H1 (cell line): ENCODE measurements at regions not wholly inside any gene's neighbourhood (a gene's known extent, or its start where the extent isn't known, plus 50 kb on each side); places are given as distances from the start of the nearest gene placed in this dataset.

Experiments used
- CTCF ChIA-PET: fragments of 300-600 bp; sonication (Branson Sonifier 250); formaldehyde crosslinking; loops from one replicate; lab custom pipeline; 2021; ENCODE audit not compliant: partially characterized antibody; lab: Charles Lee
- POLR2A ChIA-PET: fragments of 300-600 bp; sonication (Branson Sonifier 250); formaldehyde crosslinking; loops from one replicate; lab custom pipeline; 2021; ENCODE audit warnings: inconsistent platforms; ENCODE audit not compliant: partially characterized antibody; lab: Charles Lee
- DNase-seq, 2 experiments: peaks; one replicate each; pipeline versions ENCODE4 v3.0.0 to v3.0.0-alpha.2; 2010 to 2022; ENCODE audit warnings: low spot score in 2 of 2, low read depth in 1 of 2, mixed read lengths in 1 of 2
- FAIRE-seq: peaks from 2 replicates; lab custom pipeline; 2011; peaks lifted over from hg19 to GRCh38; lab: Jason Lieb, UNC
- H2AFZ ChIP-seq: 2 replicates; pipeline ENCODE4 v1.8.1; 2012; ENCODE audit warnings: low read length, inconsistent platforms
- H2AK5ac ChIP-seq: 2 replicates; pipeline ENCODE4 v1.6.1; 2013; ENCODE audit warnings: low read depth, low read length
- H2BK120ac ChIP-seq: replicated peaks from 2 replicates; pipeline ENCODE3; 2013; ENCODE audit warnings: low read depth, low read length, inconsistent platforms
- H2BK12ac ChIP-seq: 2 replicates; pipeline ENCODE4 v1.6.1; 2013; ENCODE audit warnings: low read depth, low read length
- H2BK15ac ChIP-seq: 2 replicates; pipeline ENCODE4 v1.6.1; 2013; ENCODE audit warnings: low read length
- H2BK20ac ChIP-seq: 2 replicates; pipeline ENCODE4 v1.6.1; 2013; ENCODE audit warnings: low read length
- H2BK5ac ChIP-seq: 2 replicates; pipeline ENCODE4 v1.6.1; 2013; ENCODE audit warnings: low read depth, low read length
- H3K14ac ChIP-seq: 2 replicates; pipeline ENCODE4 v1.6.1; 2013; ENCODE audit warnings: inconsistent platforms; ENCODE audit not compliant: insufficient read length
- H3K18ac ChIP-seq: 2 replicates; pipeline ENCODE4 v1.6.1; 2013; ENCODE audit warnings: low read length; ENCODE audit errors: extremely low read depth
- H3K23ac ChIP-seq: 2 replicates; pipeline ENCODE4 v1.6.1; 2013; ENCODE audit warnings: inconsistent platforms; ENCODE audit not compliant: insufficient read length
- H3K23me2 ChIP-seq: 2 replicates; pipeline ENCODE4 v1.6.1; 2013; ENCODE audit warnings: low read depth, low read length
- H3K27ac ChIP-seq: 2 replicates; pipeline ENCODE4 v1.6.1; 2011; ENCODE audit warnings: low read depth, low read length, inconsistent platforms
- H3K27me3 ChIP-seq, 4 experiments: replicated peaks in 1 of 4; 1 replicate in 1 of 4; 2 replicates in 3 of 4; pipeline versions ENCODE4 v1.6.1 to v1.8.1; 2011 to 2013; ENCODE audit warnings: low read length in 3 of 4, mild to moderate bottlenecking in 3 of 4, inconsistent platforms in 2 of 4, mixed read lengths in 2 of 4, moderate library complexity in 1 of 4; ENCODE audit not compliant: control insufficient read depth in 3 of 4, insufficient read depth in 3 of 4; ENCODE audit errors: extremely low read depth in 1 of 4
- H3K36me3 ChIP-seq, 4 experiments: 2 replicates each; pipeline versions ENCODE4 v1.6.1 to v1.8.1; 2011 to 2013; ENCODE audit warnings: mild to moderate bottlenecking in 4 of 4, low read length in 3 of 4, moderate library complexity in 2 of 4, control low read depth in 1 of 4, inconsistent platforms in 1 of 4; ENCODE audit not compliant: insufficient read depth in 4 of 4, control insufficient read depth in 2 of 4
- H3K4ac ChIP-seq: replicated peaks from 2 replicates; pipeline ENCODE3; 2013; ENCODE audit warnings: low read length, low read depth, mixed read lengths, inconsistent platforms; ENCODE audit not compliant: insufficient read length
- H3K4me1 ChIP-seq, 4 experiments: replicated peaks in 1 of 4; 1 replicate in 1 of 4; 2 replicates in 3 of 4; pipeline versions ENCODE4 v1.6.1 to v1.8.1; 2011 to 2013; ENCODE audit warnings: low read length in 3 of 4, inconsistent platforms in 2 of 4, mixed read lengths in 1 of 4; ENCODE audit not compliant: insufficient read depth in 4 of 4, control insufficient read depth in 3 of 4
- H3K4me2 ChIP-seq, 2 experiments: 2 replicates each; pipeline versions ENCODE4 v1.6.1 to v1.8.1; 2011 to 2013; ENCODE audit warnings: low read depth in 2 of 2, low read length in 2 of 2, control low read depth in 1 of 2, inconsistent platforms in 1 of 2, mild to moderate bottlenecking in 1 of 2; ENCODE audit not compliant: insufficient read depth in 1 of 2
- H3K4me3 ChIP-seq, 4 experiments: fragments of 200-600, 300-600 bp in 1 of 4; sonication (generic), shearing (Covaris generic), sonication (Bioruptor Twin) in 1 of 4; 2 replicates each; pipeline versions ENCODE4 v1.5.1 to v1.8.1; 2011 to 2016; ENCODE audit warnings: low read length in 4 of 4, low read depth in 3 of 4, control low read depth in 2 of 4, inconsistent platforms in 2 of 4, mild to moderate bottlenecking in 2 of 4, mixed read lengths in 1 of 4, moderate library complexity in 1 of 4; ENCODE audit not compliant: insufficient read depth in 2 of 4; ENCODE audit errors: extremely low read depth in 1 of 4
- H3K56ac ChIP-seq: replicated peaks from 2 replicates; pipeline ENCODE3; 2013; ENCODE audit warnings: low read depth, mild to moderate bottlenecking, mixed read lengths, low read length, inconsistent platforms; ENCODE audit not compliant: insufficient read length
- H3K79me1 ChIP-seq: 2 replicates; pipeline ENCODE4 v1.6.1; 2013; ENCODE audit warnings: low read depth, low read length, control low read depth
- H3K79me2 ChIP-seq, 2 experiments: 2 replicates each; pipeline versions ENCODE4 v1.6.1 to v1.8.1; 2012 to 2013; ENCODE audit warnings: low read length in 2 of 2, mild to moderate bottlenecking in 2 of 2, inconsistent platforms in 1 of 2; ENCODE audit not compliant: insufficient read depth in 2 of 2, control insufficient read depth in 1 of 2
- H3K9ac ChIP-seq, 4 experiments: replicated peaks in 1 of 4; 1 replicate in 1 of 4; 2 replicates in 3 of 4; pipeline versions ENCODE4 v1.6.1 to v1.8.1; 2011 to 2013; ENCODE audit warnings: low read depth in 3 of 4, low read length in 3 of 4, control low read depth in 2 of 4, mild to moderate bottlenecking in 2 of 4, moderate library complexity in 2 of 4, inconsistent platforms in 1 of 4; ENCODE audit errors: extremely low read depth in 1 of 4
- H3K9me3 ChIP-seq, 2 experiments: 2 replicates each; pipeline versions ENCODE4 v1.6.1 to v1.8.1; 2012 to 2013; ENCODE audit warnings: mild to moderate bottlenecking in 2 of 2, moderate library complexity in 2 of 2, control low read depth in 1 of 2, inconsistent platforms in 1 of 2, low read depth in 1 of 2, low read length in 1 of 2, mixed read lengths in 1 of 2; ENCODE audit not compliant: insufficient read depth in 2 of 2
- H4K20me1 ChIP-seq, 2 experiments: replicated peaks in 1 of 2; 2 replicates each; pipeline versions ENCODE3 to v1.8.1; 2011 to 2013; ENCODE audit warnings: inconsistent platforms in 2 of 2, low read length in 2 of 2, mild to moderate bottlenecking in 1 of 2; ENCODE audit not compliant: insufficient read depth in 2 of 2, control insufficient read depth in 1 of 2
- H4K5ac ChIP-seq: 2 replicates; pipeline ENCODE4 v1.6.1; 2013; ENCODE audit warnings: low read length, low read depth, mixed read lengths, inconsistent platforms; ENCODE audit not compliant: insufficient read length
- H4K8ac ChIP-seq: 2 replicates; pipeline ENCODE4 v1.8.0; 2013; ENCODE audit warnings: mild to moderate bottlenecking, moderate library complexity, low read length, inconsistent platforms; ENCODE audit not compliant: insufficient read depth; ENCODE audit errors: extremely low read depth
- H4K91ac ChIP-seq: replicated peaks from 2 replicates; pipeline ENCODE3; 2013; ENCODE audit warnings: low read length, mixed read lengths, inconsistent platforms; ENCODE audit not compliant: insufficient read length
- CBX5 ChIP-seq: fragments of 300-800, 300-1000 bp; sonication (generic); IDR thresholded peaks from 2 replicates; pipeline ENCODE4 v1.7.1; 2016; ENCODE audit warnings: antibody characterized with exemption, low read length, low read depth
- CHD1 ChIP-seq: IDR thresholded peaks from 2 replicates; pipeline ENCODE4 v1.6.1; 2012; ENCODE audit warnings: low read depth, low read length, improper control_type of control experiment
- CHD2 ChIP-seq: IDR thresholded peaks from 2 replicates; pipeline ENCODE4 v1.6.1; 2012; ENCODE audit warnings: low read length, improper control_type of control experiment
- FOSL1 ChIP-seq: IDR thresholded peaks from 2 replicates; pipeline ENCODE4 v1.6.1; 2011; ENCODE audit warnings: mild to moderate bottlenecking, low read depth, low read length, moderate library complexity; ENCODE audit not compliant: insufficient read depth
- GABPA ChIP-seq: IDR thresholded peaks from 2 replicates; pipeline ENCODE4 v1.6.1; 2011; ENCODE audit warnings: mild to moderate bottlenecking, low read length, moderate library complexity, borderline replicate concordance; ENCODE audit not compliant: insufficient read depth
- HDAC6 ChIP-seq: IDR thresholded peaks from one replicate; pipeline ENCODE4 v1.7.1; 2012; ENCODE audit warnings: low read depth, mild to moderate bottlenecking, inconsistent platforms, low read length, moderate library complexity
- RAD21 ChIP-seq, 2 experiments: IDR thresholded peaks in 1 of 2; conservative IDR thresholded peaks in 1 of 2; 2 replicates each; pipeline ENCODE4 v1.6.1; 2011; ENCODE audit warnings: low read depth in 2 of 2, low read length in 2 of 2, improper control_type of control experiment in 1 of 2, inconsistent platforms in 1 of 2, mild to moderate bottlenecking in 1 of 2, moderate library complexity in 1 of 2
- RNF2 ChIP-seq: fragments of 200-900, 300-1000 bp; sonication (generic); IDR thresholded peaks from 2 replicates; pipeline ENCODE4 v1.7.1; 2016; ENCODE audit warnings: borderline replicate concordance, low read depth, mild to moderate bottlenecking, antibody characterized with exemption, low read length; ENCODE audit not compliant: poor library complexity, severe bottlenecking; ENCODE audit errors: missing control alignments
- RXRA ChIP-seq: IDR thresholded peaks from 2 replicates; pipeline ENCODE4 v1.6.1; 2011; ENCODE audit warnings: low read depth, mild to moderate bottlenecking, low read length, moderate library complexity; ENCODE audit not compliant: insufficient read depth
- SAP30 ChIP-seq: fragments of 300-600 bp; sonication (generic); IDR thresholded peaks from 2 replicates; pipeline ENCODE4 v1.7.1; 2012; ENCODE audit warnings: low read length, moderate library complexity, mild to moderate bottlenecking, inconsistent platforms; ENCODE audit not compliant: insufficient read depth, insufficient replicate concordance
- SIRT6 ChIP-seq: IDR thresholded peaks from one replicate; pipeline ENCODE4 v1.7.1; 2012; ENCODE audit warnings: low read length, inconsistent platforms
- SIX5 ChIP-seq: IDR thresholded peaks from 2 replicates; pipeline ENCODE4 v1.6.1; 2011; ENCODE audit warnings: mild to moderate bottlenecking, low read depth, low read length
- TAF1 ChIP-seq: IDR thresholded peaks from 2 replicates; pipeline ENCODE4 v1.6.1; 2011; ENCODE audit warnings: mild to moderate bottlenecking, low read depth, low read length
- WGBS, 2 experiments: shearing (Covaris generic) in 1 of 2; methylation state at CpG; one replicate each; pipeline versions ENCODE4 v1.1.6 to v1.1.7; 2013 to 2015; ENCODE audit warnings: low lambda C conversion rate in 2 of 2, mixed read lengths in 2 of 2, inconsistent platforms in 1 of 2, low coverage in 1 of 2, missing lambda C conversion rate in 1 of 2; ENCODE audit not compliant: insufficient replicate concordance in 2 of 2, insufficient coverage in 1 of 2, insufficient read length in 1 of 2; ENCODE audit errors: extremely low coverage in 1 of 2, missing lambda C conversion rate in 1 of 2; 5-methylcytosine and 5-hydroxymethylcytosine counted together
- TF ChIP-seq, protein P1 (sequence below): IDR thresholded peaks from 2 replicates; pipeline ENCODE4 v1.6.1; 2012; ENCODE audit warnings: inconsistent platforms

- Histone ChIP-seq H2BK15ac (no peak overlapping the region), H2AFZ (no peak overlapping the region), H3K9me3 (no peaks in the 10 kb centered on the region), H2BK120ac (no peak overlapping the region), H4K20me1 (no peaks in the 10 kb centered on the region), H3K56ac (no peak overlapping the region), H3K18ac (no peak overlapping the region), H3K4me1 (no peaks in the 10 kb centered on the region), H3K4ac (no peak overlapping the region), H4K5ac (no peak overlapping the region), H3K4me3 (no peak overlapping the region), H3K27ac (no peak overlapping the region), H2BK12ac (no peak overlapping the region), H2BK20ac (no peak overlapping the region), H3K79me1 (no peaks in the 10 kb centered on the region), H3K36me3 (no peaks in the 10 kb centered on the region), H4K8ac (no peak overlapping the region), H3K23me2 (no peaks in the 10 kb centered on the region; the same call in 1 of the 2 replicates), H3K14ac (no peak overlapping the region), H3K23ac (no peak overlapping the region), H2BK5ac (no peak overlapping the region), H3K4me2 (no peak overlapping the region), H3K27me3 (no peaks in the 10 kb centered on the region), H3K79me2 (no peaks in the 10 kb centered on the region), H2AK5ac (no peak overlapping the region), H4K91ac (no peak overlapping the region), H3K9ac (no peak overlapping the region)
- no peak for FAIRE-seq
- WGBS, 2 experiments: 83% methylated on average over 2 of the region's 2 CpGs; no CpG with 5 or more reads in 1 of the 2 experiments
- no peak for DNase-seq
- TF ChIP-seq FOSL1 (no peak), TAF1 (no peak), CBX5 (no peak), SIX5 (no peak), HDAC6 (no peak), SIRT6 (no peak), RAD21 (IDR thresholded peaks at IDR 0.05 in 1 of 2, conservative IDR thresholded peaks at IDR 0.05 in 1 of 2; ENCODE audit: low read depth in 2 of 2, low read length in 2 of 2) (no peak), CHD1 (no peak), RXRA (no peak), SAP30 (no peak), CHD2 (no peak), GABPA (no peak), RNF2 (no peak)
- TF ChIP-seq, protein P1, sequence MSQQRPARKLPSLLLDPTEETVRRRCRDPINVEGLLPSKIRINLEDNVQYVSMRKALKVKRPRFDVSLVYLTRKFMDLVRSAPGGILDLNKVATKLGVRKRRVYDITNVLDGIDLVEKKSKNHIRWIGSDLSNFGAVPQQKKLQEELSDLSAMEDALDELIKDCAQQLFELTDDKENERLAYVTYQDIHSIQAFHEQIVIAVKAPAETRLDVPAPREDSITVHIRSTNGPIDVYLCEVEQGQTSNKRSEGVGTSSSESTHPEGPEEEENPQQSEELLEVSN: no peak
- ChIA-PET CTCF (interaction anchor here (1.0 kb wide), 1 partner anchor 12 kb away, joined by 3 read pairs; no protein-coding TSS in a partner anchor), POLR2A (interaction anchor here (0.6 kb wide), 1 partner anchor 8 kb away, joined by 4 read pairs; no protein-coding TSS in a partner anchor)
These were observed 62.9 kb upstream of the DMRTA1 start for GRCh38 chr9:22383718-22384117.
